Brain microvascular endothelial cell (primary cell): ENCODE measurements at regions not wholly inside any gene's neighbourhood (a gene's known extent, or its start where the extent isn't known, plus 50 kb on each side); places are given as distances from the start of the nearest gene placed in this dataset.

Source experiments
- DNase-seq: peaks from one replicate; pipeline ENCODE4 v3.0.0-alpha.2; 2020
- H3K27ac ChIP-seq: fragments of 250-450 bp; sonication (Bioruptor Pico); 2 replicates; pipeline ENCODE4 v1.5.1; 2020; ENCODE audit warnings: mild to moderate bottlenecking, moderate library complexity
- H3K27me3 ChIP-seq: fragments of 250-450 bp; sonication (Bioruptor Pico); replicated peaks from 2 replicates; pipeline ENCODE4 v1.5.1; 2020; ENCODE audit warnings: mild to moderate bottlenecking
- H3K36me3 ChIP-seq: fragments of 250-450 bp; sonication (Bioruptor Pico); replicated peaks from 2 replicates; pipeline ENCODE4 v1.5.1; 2020; ENCODE audit warnings: mild to moderate bottlenecking
- H3K4me3 ChIP-seq: 2 replicates; pipeline ENCODE4 v1.5.1; 2011; ENCODE audit warnings: low read depth, mild to moderate bottlenecking, control low read depth, low read length, moderate library complexity
- in situ Hi-C: cut with HindIII; loops from 2 replicates; pipeline ENCODE4 v1.10.0; 2017; ENCODE audit warnings: low sequenced_read_pairs, low pct_ligation_motif_present
- TF ChIP-seq, protein P1 (sequence below): IDR thresholded peaks from 2 replicates; pipeline ENCODE4 v1.5.1; 2011; ENCODE audit warnings: low read depth, mild to moderate bottlenecking, moderate library complexity, low read length, control low read depth, inconsistent platforms; ENCODE audit errors: missing control alignments

DNA sequence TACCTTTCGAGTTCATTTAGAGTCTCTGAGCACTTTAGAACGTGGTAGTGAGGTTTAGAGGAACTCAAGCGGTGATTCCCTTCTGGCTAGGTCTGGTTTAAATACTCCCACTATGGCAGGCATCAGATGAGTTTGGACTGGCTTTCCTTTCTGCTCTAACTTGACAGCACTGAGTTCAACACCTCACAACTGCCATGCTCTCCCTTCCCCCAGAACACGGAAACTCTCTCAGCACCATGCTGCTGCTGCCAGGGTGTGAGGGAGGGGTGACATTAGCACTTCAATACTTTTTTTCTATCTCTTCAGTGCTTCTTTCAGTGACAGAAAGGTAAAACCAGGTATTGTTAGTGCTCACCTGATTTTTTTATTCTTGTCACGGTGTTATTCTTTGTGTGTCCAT, 234.5 kb upstream of the AGTR2 start:
- H3K27ac ChIP-seq, result no peak overlapping the region
- no peak for DNase-seq
- TF ChIP-seq, protein P1, sequence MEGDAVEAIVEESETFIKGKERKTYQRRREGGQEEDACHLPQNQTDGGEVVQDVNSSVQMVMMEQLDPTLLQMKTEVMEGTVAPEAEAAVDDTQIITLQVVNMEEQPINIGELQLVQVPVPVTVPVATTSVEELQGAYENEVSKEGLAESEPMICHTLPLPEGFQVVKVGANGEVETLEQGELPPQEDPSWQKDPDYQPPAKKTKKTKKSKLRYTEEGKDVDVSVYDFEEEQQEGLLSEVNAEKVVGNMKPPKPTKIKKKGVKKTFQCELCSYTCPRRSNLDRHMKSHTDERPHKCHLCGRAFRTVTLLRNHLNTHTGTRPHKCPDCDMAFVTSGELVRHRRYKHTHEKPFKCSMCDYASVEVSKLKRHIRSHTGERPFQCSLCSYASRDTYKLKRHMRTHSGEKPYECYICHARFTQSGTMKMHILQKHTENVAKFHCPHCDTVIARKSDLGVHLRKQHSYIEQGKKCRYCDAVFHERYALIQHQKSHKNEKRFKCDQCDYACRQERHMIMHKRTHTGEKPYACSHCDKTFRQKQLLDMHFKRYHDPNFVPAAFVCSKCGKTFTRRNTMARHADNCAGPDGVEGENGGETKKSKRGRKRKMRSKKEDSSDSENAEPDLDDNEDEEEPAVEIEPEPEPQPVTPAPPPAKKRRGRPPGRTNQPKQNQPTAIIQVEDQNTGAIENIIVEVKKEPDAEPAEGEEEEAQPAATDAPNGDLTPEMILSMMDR, result no peak
- in situ Hi-C loops, result no loop called here
- peaks cover 2% of the 10 kb centered on the region for H3K27me3 ChIP-seq
- no peak overlapping the region for H3K4me3 ChIP-seq
- H3K36me3 ChIP-seq, result no peaks in the 10 kb centered on the region

DNA sequence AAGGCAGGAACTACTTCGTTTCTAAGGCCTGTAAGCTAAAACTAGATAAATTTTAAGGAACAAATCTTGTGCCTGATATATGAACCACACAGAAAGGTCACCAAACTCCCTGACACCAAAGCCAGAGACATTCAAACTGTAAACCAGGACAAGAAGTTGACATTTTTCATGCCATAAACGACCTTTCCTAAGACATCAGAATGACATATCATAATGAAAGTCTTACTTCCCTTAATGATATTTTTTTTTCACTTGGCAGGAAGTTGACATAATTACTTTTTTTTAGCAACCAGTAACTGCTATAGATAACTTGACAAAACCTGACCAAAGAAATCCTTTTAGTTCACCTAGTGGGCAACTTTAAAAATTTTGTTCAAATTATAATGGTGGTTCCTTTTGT, 231.5 kb upstream of the AGTR2 start:
- peaks cover 2% of the 10 kb centered on the region for H3K27me3 ChIP-seq
- DNase-seq, result no peak
- in situ Hi-C loops, result no loop called here
- no peaks in the 10 kb centered on the region for H3K36me3 ChIP-seq
- TF ChIP-seq, protein P1, result no peak
- no peak overlapping the region for H3K4me3 ChIP-seq
- H3K27ac ChIP-seq, result no peak overlapping the region

DNA sequence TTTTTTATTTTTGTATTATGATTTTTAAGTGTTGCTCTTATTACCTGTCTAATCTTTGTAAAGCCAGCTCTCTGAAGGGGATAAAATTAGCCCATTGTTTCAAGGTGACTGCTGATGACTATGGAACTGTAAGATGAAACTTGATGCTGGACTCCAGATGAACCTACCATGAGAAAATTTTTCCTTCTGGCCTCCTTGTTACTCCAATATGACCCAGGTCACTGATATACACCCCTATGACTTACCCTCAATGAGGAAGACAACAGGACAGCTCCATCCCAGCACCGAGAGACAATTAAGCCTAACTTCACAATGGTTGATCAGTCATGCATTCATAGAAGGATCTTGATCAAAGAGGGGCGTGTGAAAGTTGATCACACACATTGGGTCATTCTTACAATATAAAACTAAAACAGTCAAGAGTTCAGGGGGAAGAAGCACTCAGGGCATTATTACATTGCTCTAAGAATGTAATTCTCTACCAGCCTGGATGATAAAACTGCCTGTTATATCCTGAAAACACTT, 230.8 kb upstream of the AGTR2 start:
- no peak for DNase-seq
- Histone ChIP-seq H3K4me3 (no peak overlapping the region), H3K27me3 (peaks cover 2% of the 10 kb centered on the region), H3K36me3 (no peaks in the 10 kb centered on the region), H3K27ac (no peak overlapping the region)
- in situ Hi-C loops, result no loop called here
- TF ChIP-seq, protein P1, result no peak

DNA sequence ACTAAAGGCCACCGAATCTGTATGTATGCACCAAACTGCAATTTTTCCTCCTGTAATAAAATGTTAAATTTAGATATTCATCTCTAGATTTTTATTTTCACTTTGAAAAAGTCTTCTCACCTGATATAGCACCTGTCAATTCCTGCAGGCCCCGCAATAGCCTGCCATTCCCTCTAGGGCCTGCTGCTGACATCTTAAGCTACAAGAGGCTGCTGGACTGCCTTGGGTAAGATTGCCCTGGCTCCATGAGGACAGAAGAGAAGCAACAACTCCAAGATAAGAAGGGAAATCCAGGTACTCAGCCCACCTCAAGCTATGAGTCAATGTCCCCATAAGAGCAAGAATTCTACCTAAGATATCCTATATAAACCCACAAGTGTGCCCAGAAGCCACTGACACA, 230.2 kb upstream of the AGTR2 start:
- in situ Hi-C loops, result no loop called here
- Histone ChIP-seq H3K36me3 (no peaks in the 10 kb centered on the region), H3K27ac (no peak overlapping the region), H3K27me3 (peaks cover 2% of the 10 kb centered on the region), H3K4me3 (no peak overlapping the region)
- no peak for DNase-seq
- TF ChIP-seq, protein P1, result no peak

DNA sequence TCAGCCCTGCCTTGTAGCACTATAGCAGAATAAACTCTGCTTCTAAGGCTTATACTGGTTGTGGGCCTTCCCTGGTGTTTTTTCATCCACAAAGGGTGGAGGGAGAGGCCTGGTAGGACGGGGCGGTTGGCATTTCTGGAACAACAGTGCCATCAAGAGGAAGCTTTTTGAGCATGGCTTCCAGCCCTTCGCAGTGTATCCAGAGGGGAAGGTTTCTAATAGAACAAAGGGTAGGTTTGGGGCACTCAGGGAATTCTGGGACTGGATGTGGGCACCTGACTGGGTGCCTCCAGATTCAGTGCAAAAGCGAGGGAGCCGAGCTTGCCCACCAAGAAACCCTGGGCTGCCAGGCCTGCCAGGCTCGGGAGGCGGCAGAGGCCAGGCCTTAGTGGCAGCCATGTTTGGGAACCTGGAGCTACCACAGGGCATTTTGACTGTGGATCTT, 229.6 kb upstream of the AGTR2 start:
- H3K4me3 ChIP-seq, result no peak overlapping the region
- TF ChIP-seq, protein P1, result peak; percentile 29
- H3K27me3 ChIP-seq, result peaks cover 2% of the 10 kb centered on the region
- in situ Hi-C loops, result no loop called here
- H3K27ac ChIP-seq, result no peak overlapping the region
- peak; percentile 52 for DNase-seq
- H3K36me3 ChIP-seq, result no peaks in the 10 kb centered on the region

DNA sequence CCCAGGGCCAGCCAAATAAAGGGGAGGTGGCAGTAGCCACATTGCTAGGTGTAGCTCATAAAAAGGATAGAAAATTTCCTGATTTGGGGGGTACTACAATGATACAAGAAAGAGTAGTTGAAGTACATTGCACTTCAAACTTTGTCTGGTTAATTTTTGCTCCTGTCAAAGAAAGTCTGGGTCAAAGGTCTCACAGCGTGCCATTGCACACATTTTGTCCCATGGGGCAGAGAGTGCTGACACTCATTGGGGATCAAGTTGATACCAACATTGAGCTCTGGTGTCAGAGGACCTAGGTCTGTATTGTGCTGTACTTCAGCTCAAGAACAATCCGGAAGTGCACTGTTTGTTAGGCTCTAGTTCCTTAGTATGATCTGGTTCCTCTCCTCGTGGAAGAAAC, 229.2 kb upstream of the AGTR2 start:
- Histone ChIP-seq H3K4me3 (no peak overlapping the region), H3K27ac (no peak overlapping the region), H3K36me3 (no peaks in the 10 kb centered on the region), H3K27me3 (no peaks in the 10 kb centered on the region)
- in situ Hi-C loops, result no loop called here
- DNase-seq, result no peak
- TF ChIP-seq, protein P1, result no peak
